OCI-LY3 (cell line): ENCODE measurements at regions not wholly inside any gene's neighbourhood (a gene's known extent, or its start where the extent isn't known, plus 50 kb on each side); places are given as distances from the start of the nearest gene placed in this dataset.
"Not testable (repeated sequence)": the region's sequence is repeated elsewhere in the genome, so short reads cannot be mapped to it uniquely, and the experiment has no call there.

ENCODE experiments used
- EZH2phosphoT487 ChIP-seq: fragments of 200-600 bp; shearing (Covaris generic); IDR thresholded peaks from 2 replicates; pipeline ENCODE4 v1.6.1; 2018; ENCODE audit warnings: antibody characterized with exemption, mixed run types, low read depth
- TF ChIP-seq, protein P1 (sequence below): fragments of 200-600, 300-600 bp; sonication (generic); IDR thresholded peaks from 2 replicates; pipeline ENCODE4 v1.5.1; 2014; ENCODE audit warnings: antibody characterized with exemption, low read length, low read depth

DNA sequence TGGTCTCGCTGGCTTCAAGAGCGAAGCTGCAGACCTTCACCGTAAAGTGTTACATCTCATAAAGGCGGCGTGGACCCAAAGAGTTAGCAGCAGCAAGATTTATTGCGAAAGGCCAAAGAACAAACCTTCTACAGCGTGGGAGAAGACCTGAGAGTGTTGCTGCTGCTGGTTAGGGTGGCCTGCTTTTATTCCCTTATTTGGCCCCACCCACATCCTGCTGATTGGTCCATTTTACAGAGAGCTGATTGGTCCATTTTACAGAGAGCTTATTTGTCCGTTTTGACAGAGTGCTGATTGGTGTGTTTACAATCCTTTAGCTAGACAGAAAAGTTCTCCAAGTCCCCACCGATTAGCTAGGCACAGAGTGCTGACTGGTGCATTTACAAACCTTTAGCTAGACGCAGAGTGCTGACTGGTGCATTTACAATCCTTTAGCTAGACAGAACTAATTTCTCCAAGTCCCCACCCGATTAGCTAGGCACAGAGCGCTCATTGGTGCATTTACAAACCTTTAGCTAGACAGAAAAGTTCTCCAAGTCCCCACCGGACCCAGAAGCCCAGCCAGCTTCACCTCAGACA, 57.6 kb upstream of the SNAPC3 start:
- TF ChIP-seq, protein P1, sequence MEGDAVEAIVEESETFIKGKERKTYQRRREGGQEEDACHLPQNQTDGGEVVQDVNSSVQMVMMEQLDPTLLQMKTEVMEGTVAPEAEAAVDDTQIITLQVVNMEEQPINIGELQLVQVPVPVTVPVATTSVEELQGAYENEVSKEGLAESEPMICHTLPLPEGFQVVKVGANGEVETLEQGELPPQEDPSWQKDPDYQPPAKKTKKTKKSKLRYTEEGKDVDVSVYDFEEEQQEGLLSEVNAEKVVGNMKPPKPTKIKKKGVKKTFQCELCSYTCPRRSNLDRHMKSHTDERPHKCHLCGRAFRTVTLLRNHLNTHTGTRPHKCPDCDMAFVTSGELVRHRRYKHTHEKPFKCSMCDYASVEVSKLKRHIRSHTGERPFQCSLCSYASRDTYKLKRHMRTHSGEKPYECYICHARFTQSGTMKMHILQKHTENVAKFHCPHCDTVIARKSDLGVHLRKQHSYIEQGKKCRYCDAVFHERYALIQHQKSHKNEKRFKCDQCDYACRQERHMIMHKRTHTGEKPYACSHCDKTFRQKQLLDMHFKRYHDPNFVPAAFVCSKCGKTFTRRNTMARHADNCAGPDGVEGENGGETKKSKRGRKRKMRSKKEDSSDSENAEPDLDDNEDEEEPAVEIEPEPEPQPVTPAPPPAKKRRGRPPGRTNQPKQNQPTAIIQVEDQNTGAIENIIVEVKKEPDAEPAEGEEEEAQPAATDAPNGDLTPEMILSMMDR = not testable (repeated sequence)
- not testable (repeated sequence) for TF ChIP-seq EZH2phosphoT487
